Naive thymus-derived CD8-positive, alpha-beta T cell (primary cell): ENCODE measurements at regions not wholly inside any gene's neighbourhood (a gene's known extent, or its start where the extent isn't known, plus 50 kb on each side); places are given as distances from the start of the nearest gene placed in this dataset.

ENCODE experiments used
- ATAC-seq, 2 donors: fragments of 150-1000 bp; cut with Tn5 transposase in 1 of 2; sonication (Bioruptor Pico), chemical (Tn5 transposase) in 1 of 2; 1 replicate in 1 of 2; 2 replicates in 1 of 2; pipeline ENCODE4 v1.10.0; 2021; ENCODE audit warnings: mild to moderate bottlenecking in 2 of 2, moderate library complexity in 2 of 2
- POLR2A ChIA-PET: fragments of 350-600 bp; sonication (Branson Sonifier 250); formaldehyde crosslinking; loops from one replicate; lab custom pipeline; 2021; ENCODE audit warnings: antibody characterized with exemption; lab: Charles Lee
- DNase-seq, 10 donors: peaks; one replicate each; pipeline versions ENCODE4 v3.0.0 to v3.0.0-alpha.2; 2020 to 2022
- H3K27ac Mint-ChIP-seq, 10 donors: one replicate each; pipeline ENCODE4 v1.8.0; 2020 to 2022; ENCODE audit warnings: mild to moderate bottlenecking in 10 of 10, mixed read lengths in 10 of 10, moderate library complexity in 4 of 10, inconsistent platforms in 1 of 10
- H3K27me3 Mint-ChIP-seq, 5 donors: one replicate each; pipeline ENCODE4 v1.8.0; 2021 to 2022; ENCODE audit warnings: mixed read lengths in 5 of 5
- H3K36me3 Mint-ChIP-seq, 3 donors: one replicate each; pipeline ENCODE4 v1.8.0; 2020 to 2022; ENCODE audit warnings: mixed read lengths in 3 of 3, mild to moderate bottlenecking in 2 of 3, inconsistent platforms in 1 of 3
- H3K4me1 Mint-ChIP-seq, 4 donors: one replicate each; pipeline ENCODE4 v1.8.0; 2021 to 2022; ENCODE audit warnings: mixed read lengths in 4 of 4
- H3K4me3 Mint-ChIP-seq, 10 donors: one replicate each; pipeline ENCODE4 v1.8.0; 2020 to 2022; ENCODE audit warnings: mild to moderate bottlenecking in 10 of 10, mixed read lengths in 10 of 10, moderate library complexity in 6 of 10, inconsistent platforms in 1 of 10
- H3K9me3 Mint-ChIP-seq, 9 donors: one replicate each; pipeline ENCODE4 v1.8.0; 2020 to 2022; ENCODE audit warnings: mixed read lengths in 9 of 9, mild to moderate bottlenecking in 3 of 9, inconsistent platforms in 1 of 9, moderate library complexity in 1 of 9

DNA sequence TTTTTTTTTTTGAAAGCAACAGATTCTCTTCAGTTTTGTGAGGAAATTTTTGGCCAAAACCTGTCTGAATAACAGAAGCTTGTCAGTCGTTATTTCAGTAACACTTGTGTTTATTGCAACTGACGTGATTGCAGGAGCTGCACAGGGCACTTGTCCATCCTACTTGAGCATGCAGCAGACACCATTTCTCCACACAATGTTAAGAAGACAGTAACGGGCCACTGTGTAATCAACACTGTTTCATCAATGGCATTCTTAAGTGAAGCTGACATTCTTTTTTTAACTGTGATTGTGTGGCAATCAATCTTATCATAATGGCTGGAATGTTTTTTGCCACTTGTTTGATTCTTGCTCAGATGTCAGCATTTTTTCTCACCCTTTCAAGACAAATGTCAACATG lies 50.1 kb upstream of the PIEZO2 start:
- H3K4me3 Mint-ChIP-seq, result no peak overlapping the region
- no peak for ATAC-seq
- no peaks in the 10 kb centered on the region for H3K36me3 Mint-ChIP-seq
- H3K4me1 Mint-ChIP-seq, result no peaks in the 10 kb centered on the region
- H3K27ac Mint-ChIP-seq, result no peak overlapping the region
- POLR2A ChIA-PET, result no interaction called here
- no peaks in the 10 kb centered on the region for H3K9me3 Mint-ChIP-seq
- DNase-seq, result no peak
- H3K27me3 Mint-ChIP-seq, result peaks cover 0 to 6% (median 2%) of the 10 kb centered on the region in 5 donors
